Right lung (tissue), 2 donors: ENCODE measurements at regions not wholly inside any gene's neighbourhood (a gene's known extent, or its start where the extent isn't known, plus 50 kb on each side); places are given as distances from the start of the nearest gene placed in this dataset.
A peak's percentile ranks its signal among the peaks of the same experiment; 100 is the strongest.

ENCODE experiments used
- DNase-seq, 2 donors: peaks; one replicate each; pipeline ENCODE4 v3.0.0-alpha.2; 2013

DNA sequence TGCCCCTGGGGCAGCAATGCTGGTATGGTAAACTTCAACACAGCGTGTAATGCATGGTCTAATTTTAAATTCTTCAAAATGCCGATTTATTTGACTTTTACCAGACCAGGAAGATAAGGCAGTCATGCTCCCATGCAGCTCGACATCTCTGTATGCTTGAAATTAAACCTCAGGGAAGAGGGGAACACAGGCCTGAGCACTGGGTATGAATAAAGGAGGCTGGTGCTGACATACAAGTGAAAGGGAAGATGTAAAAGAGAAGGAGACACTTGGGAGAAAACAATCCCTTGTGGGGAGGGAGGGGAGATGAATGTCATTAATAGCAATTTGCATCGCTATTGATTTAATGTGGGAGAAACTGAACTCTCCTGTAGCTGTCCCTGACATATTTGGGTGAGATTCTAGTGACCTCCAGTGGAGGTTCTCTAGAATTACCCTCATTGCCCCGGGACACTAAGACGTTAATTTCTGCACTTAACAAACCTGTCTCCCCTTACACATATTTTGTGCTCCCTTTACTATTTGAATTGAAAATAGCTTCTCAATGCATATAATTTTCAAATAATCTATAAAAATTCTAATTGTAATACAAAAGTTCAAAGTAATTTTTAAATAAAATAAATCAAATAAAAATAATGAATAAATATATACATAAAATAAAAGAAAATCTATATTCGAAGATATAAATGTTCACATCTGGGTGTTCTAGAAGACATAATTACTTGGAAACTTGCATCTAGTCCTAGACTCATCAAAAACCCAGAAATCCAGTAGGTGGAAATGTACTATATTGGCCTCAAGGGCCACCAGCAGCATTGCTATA lies 283.1 kb downstream of the LMX1A start:
- DNase-seq = peak in 1 of 2 donors; percentile 45

GRCh38 chr1:165070675-165071074 lies 285.8 kb downstream of the LMX1A start:
- DNase-seq = no peak

- no peak for DNase-seq
Measured at GRCh38 chr1:165069829-165070228, 286.7 kb downstream of the LMX1A start.

DNA sequence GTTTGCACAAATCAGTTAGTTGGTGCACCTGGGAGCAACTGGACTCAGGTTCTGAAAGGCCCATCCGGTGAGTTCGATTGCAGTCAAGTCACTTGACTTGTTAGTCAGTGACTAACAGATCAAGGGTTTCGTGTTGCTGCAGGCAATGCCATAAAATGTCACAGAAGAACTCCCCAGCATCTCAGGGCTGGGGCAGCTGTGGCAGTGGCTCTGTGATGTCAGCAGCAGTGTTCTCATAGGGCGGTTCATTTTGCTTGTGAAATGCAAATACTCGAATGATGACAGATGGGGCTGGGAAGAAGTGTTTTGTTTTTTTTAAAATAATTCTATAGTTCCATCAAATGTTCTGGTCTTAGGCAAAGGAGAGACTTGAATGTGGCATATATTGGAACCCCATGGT lies 287.8 kb downstream of the LMX1A start:
- no peak for DNase-seq

GRCh38 chr1:165067829-165068228 lies 288.7 kb downstream of the LMX1A start:
- DNase-seq = no peak

DNA sequence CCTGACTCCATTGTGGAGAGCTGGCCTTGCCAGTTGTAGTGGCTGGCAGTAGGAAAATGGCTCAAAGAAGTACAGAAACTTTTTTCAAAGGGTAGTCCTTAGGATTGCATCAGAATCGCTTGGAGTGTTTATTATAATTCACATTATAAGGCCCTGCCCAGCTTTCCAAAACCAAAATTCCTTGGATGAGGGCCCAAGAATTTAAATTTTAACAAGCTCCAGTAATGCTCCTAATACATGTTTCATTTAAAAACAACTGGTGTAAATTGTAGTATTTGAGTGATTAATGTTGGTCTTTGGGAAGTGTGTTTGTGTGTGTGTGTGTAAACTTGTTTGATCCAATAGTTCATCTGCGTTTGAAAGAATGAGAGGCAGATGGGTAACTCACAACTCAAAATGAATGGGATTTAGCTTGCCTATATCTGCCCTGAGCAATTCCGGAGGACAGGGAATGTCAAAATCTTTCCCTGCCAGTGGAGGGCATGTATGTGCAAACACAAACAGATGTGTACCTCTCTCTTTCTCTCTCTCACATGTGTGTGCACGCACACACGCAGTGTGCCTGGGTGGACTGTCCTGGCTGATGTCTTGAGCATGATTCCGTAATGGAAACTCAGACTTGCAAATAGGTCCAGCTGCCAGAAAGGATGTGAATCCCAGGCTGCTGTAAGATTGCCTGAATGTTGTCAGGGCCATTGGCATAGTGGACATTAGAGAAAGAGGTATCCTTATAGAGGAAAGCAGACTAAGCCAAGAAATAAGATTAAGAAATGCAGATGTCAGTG lies 293.1 kb downstream of the LMX1A start:
- peak; percentile 41 to 53 for DNase-seq

DNA sequence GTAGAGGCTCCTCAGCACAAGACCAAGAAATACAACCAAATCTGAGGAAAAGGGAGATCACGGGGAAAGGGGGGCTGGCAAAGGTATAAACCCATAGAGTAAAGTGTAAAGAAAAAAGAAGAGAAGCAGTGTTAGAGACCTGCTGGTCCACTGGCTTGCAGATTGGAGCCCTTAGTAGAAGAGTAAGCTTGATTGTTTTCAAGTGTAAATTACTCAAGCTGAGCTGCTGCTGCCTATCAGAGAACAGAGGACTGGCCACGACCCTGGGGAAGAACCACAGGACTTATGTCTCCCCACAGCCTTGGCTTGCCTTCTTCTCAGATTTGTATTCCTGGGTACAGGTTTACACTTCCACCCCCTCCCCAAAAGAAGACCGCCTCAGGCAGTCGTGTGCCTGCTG lies 294.2 kb downstream of the LMX1A start:
- no peak for DNase-seq

- DNase-seq = no peak
Measured at GRCh38 chr1:165060285-165060793, 296.2 kb downstream of the LMX1A start.

DNA sequence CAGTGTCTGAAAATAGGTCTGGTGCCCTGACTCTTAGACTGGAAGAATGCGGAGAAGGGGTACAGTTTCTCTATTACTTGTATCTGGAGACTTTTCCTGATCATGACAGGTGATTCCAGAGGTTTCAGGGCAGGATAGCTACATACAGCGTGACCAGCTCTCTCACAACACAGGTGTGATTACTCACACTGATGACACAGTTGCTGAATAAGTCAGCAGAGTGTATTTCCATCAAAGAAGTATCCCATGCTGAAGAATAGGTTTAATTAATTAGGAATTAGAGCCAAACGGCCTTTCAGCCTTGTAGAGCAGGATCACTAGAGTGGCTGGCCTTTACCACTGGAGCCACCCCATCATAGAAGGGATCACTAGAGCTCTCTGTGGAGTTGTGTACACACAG lies 298.6 kb downstream of the LMX1A start:
- no peak for DNase-seq

DNA sequence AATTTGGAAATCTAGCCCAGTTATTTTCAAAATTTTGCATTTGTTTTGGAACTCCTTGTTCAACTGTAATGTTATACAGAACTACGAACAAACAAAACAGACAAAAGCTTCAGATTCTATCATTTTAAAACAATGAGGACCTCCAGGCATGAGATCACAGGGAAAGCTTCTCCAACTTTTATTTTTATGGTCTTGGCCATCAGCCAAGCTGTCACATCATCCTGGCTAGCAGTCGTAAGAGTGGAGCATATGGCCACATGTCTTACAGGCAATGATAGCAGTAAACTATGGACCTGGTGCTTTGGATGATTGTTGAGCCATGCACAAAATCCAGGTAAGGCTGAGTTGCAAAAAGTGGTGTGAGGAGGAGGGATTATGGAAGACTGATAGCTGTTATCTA lies 299.6 kb downstream of the LMX1A start:
- DNase-seq = no peak

- DNase-seq = no peak
Measured at GRCh38 chr1:165055581-165055980, 300.9 kb downstream of the LMX1A start.

DNA sequence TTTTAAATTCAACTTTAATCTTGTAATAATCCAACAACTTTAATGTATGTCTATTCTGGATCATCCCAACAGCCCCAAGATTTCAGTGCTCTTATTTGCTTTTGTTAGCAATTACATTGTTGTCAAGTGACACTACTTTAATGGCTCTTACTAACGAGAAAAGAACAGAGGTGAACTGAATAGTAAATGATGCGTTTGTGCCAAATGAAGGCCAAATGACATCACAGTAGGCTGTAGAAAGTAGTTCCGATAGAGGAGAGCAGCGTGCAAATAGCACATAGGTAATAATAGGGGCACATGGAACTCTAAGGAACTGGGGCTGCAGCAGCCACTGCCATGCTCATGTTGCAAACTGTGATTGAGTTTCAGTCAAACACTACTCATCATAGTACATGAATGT lies 301.9 kb downstream of the LMX1A start:
- no peak for DNase-seq

GRCh38 chr1:165053351-165053750 lies 303.2 kb downstream of the LMX1A start:
- DNase-seq = no peak

DNA sequence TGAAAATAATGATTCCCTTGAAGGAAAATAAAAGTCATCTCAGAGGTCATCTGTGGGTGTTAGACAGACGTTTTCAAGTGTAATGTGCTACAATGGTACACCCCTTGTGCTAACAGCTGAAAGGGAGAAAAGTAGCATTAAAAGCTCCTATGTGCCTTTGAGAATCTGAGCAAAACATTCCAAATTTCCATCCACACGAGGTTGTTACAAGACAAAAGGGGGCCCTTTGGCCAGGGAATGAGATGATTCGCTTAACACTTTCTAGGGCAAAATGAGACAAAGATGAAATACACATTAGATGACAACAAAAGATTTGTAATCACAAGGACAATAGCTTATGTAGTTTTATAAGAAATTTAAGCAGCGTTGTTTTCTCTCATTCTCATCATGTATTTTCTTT lies 303.6 kb downstream of the LMX1A start:
- no peak for DNase-seq

DNA sequence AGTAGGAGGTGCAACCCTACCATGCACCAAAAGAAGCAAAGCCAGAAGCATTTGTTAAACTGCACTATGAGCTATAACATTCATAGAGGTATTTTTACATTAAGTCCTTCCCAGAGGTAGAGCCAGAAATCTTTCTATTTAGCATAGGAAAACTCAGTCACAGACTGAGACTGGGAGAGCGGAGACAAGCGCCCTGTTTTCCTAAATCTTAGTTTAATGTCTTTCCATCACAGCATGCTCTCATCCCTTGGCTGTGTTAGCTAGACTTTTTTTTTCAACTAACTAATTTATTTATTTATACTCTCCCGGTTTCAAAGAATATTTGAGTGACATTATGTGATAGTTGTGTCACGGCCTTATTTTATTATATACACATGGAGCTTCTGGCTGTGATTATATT lies 304.1 kb downstream of the LMX1A start:
- no peak for DNase-seq

GRCh38 chr1:165050246-165050645 lies 306.3 kb downstream of the LMX1A start:
- no peak for DNase-seq

- DNase-seq = no peak
Measured at GRCh38 chr1:165047994-165048393, 308.5 kb downstream of the LMX1A start.

GRCh38 chr1:165045902-165046301 lies 310.6 kb downstream of the LMX1A start:
- DNase-seq = no peak

- DNase-seq = no peak
Measured at GRCh38 chr1:165040641-165041040, 315.9 kb downstream of the LMX1A start.

GRCh38 chr1:165039996-165040395 lies 316.5 kb downstream of the LMX1A start:
- no peak for DNase-seq

DNA sequence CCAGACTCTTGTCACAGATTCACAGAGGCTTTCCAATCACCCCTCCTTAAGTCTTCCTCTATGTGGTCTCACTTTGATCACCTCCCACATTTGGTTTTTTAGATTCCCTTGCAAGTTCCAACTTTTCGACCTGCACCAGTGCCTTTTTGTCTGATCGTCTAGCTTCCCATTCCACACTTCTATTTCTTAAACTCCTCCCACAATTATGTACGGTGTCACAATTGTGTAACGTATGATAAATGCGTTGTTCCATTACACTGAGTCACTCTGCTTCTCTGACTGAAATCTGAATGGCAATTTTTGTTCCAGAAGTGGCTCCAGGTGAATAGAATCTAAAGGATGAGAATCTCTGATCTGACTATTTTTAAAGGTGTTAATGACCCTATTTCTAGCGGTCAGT lies 320.1 kb downstream of the LMX1A start:
- no peak for DNase-seq

DNA sequence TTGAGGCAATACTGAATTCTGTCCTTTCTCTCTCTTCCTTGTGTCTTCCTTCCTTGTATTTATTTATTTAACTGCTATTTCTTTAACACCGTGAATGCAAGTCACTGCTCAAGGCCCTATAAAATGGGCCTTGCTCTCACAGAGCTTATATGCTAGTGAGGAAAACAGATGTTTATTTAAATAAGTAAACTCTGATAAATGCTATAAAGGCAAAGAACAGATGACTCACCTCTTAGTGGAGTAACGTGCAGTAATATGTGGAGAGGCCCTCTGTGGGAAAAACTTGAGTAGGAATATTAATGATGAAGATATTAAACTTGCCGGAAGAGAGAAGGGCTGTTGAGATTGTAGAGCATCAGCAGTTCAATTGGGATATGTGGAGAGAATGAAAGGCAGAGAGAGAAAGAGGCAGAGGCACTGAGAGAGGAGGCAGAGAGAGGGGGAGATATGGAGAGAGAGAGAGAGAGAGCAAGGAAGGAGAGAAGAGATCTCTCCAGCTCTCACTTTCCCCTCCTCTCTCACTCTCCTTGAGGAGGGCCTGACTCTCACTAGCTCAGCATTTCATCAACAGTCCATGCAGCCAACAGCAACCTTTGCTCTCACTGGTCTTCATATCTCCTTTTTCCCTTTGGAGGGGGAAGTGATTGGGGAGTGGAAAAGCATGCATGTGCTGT lies 322.2 kb downstream of the LMX1A start:
- no peak for DNase-seq

GRCh38 chr1:165031001-165031400 lies 325.5 kb downstream of the LMX1A start:
- no peak for DNase-seq
